Sigmoid colon (tissue), 6 donors: ENCODE measurements at regions not wholly inside any gene's neighbourhood (a gene's known extent, or its start where the extent isn't known, plus 50 kb on each side); places are given as distances from the start of the nearest gene placed in this dataset.

Experiments
- DNase-seq: peaks from one replicate; pipeline ENCODE4 v3.0.0-alpha.2; 2019
- H3K27ac ChIP-seq, 4 donors: fragments of 200-600 bp; sonication (generic); one replicate each; pipeline ENCODE4 v1.5.1; 2016 to 2019; ENCODE audit warnings: mild to moderate bottlenecking in 1 of 4
- H3K27me3 ChIP-seq, 3 donors: fragments of 200-600 bp; sonication (generic); one replicate each; pipeline ENCODE4 v1.5.1; 2019; ENCODE audit warnings: mild to moderate bottlenecking in 1 of 3
- H3K36me3 ChIP-seq, 4 donors: fragments of 200-600 bp; sonication (generic); one replicate each; pipeline ENCODE4 v1.5.1; 2016 to 2019
- H3K4me1 ChIP-seq, 4 donors: fragments of 200-600 bp; sonication (generic); one replicate each; pipeline ENCODE4 v1.5.1; 2017 to 2019
- H3K4me3 ChIP-seq, 4 donors: fragments of 200-600 bp; sonication (generic); one replicate each; pipeline ENCODE4 v1.5.1; 2017 to 2019; ENCODE audit warnings: mild to moderate bottlenecking in 2 of 4, moderate library complexity in 1 of 4
- H3K9me3 ChIP-seq, 4 donors: fragments of 200-600 bp in 3 of 4; sonication (generic) in 3 of 4; one replicate each; pipeline versions ENCODE4 v1.5.1 to v1.6.1; 2013 to 2019
- EP300 ChIP-seq, 4 donors: sonication (generic); formaldehyde crosslinking; IDR thresholded peaks; one replicate each; pipeline ENCODE4 v1.6.1; 2017; ENCODE audit warnings: antibody characterized with exemption in 4 of 4
- POLR2A ChIP-seq, 2 donors: fragments of 450-650 bp; IDR thresholded peaks; one replicate each; pipeline ENCODE4 v1.6.1; 2016; ENCODE audit warnings: antibody characterized with exemption in 2 of 2, mild to moderate bottlenecking in 2 of 2, moderate library complexity in 2 of 2
- POLR2AphosphoS5 ChIP-seq, 4 donors: sonication (generic); formaldehyde crosslinking; IDR thresholded peaks; one replicate each; pipeline ENCODE4 v1.6.1; 2017; ENCODE audit warnings: antibody characterized with exemption in 4 of 4
- WGBS, 2 donors: extraction: QIAGEN DNeasy Blood & Tissue Kit; methylation state at CpG; one replicate each; pipeline ENCODE4 v1.1.7; 2013; 5-methylcytosine and 5-hydroxymethylcytosine counted together
- intact Hi-C: fragments of 100-400 bp; cut with DNase I; formaldehyde crosslinking; loops from one replicate; pipeline ENCODE4 v1.15.1; 2023
- TF ChIP-seq, protein P1 (sequence below), 4 experiments: fragments of 450-650 bp in 3 of 4; fragments of 200-600 bp in 1 of 4; IDR thresholded peaks; one replicate each; pipeline ENCODE4 v1.5.1; 2016 to 2019; ENCODE audit warnings: antibody characterized with exemption in 4 of 4, mild to moderate bottlenecking in 3 of 4, moderate library complexity in 2 of 4
- donor health status: healthy with polysubstance abuse.
- donor health status: healthy.

DNA sequence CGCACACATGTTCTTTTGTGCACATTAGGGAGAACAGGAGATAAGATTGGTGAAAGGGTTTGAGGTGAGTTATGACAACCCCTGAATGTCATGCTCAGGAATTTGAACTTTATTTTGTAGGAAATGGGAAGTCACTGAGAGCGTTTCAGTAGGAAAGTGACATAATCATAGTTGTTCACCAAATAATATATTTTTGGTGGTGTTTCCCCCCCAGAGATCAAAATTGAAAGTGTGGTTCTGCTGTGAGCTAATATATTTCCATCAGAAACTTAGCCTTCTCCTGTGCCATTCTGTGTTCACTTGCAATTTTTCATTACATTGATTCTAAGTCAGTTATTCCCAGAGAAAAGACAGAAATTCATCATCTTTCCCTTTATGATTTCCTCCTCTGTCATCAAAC lies 64.1 kb upstream of the RCN1 start:
- intact Hi-C loops = no loop called here
- no peak overlapping the region for H3K27ac ChIP-seq
- WGBS, 2 donors = 63 to 74% methylated on average over 2 of the region's 2 CpGs
- no peak for DNase-seq
- no peaks in the 10 kb centered on the region for H3K36me3 ChIP-seq
- peaks cover 0 to 4% (median 0%) of the 10 kb centered on the region in 3 donors for H3K27me3 ChIP-seq
- no peaks in the 10 kb centered on the region for H3K9me3 ChIP-seq
- no peak for TF ChIP-seq EP300 (IDR thresholded peaks at IDR 0.05)
- TF ChIP-seq POLR2AphosphoS5 (IDR thresholded peaks at IDR 0.05) = no peak
- TF ChIP-seq POLR2A (IDR thresholded peaks at IDR 0.05) = no peak
- TF ChIP-seq, protein P1, sequence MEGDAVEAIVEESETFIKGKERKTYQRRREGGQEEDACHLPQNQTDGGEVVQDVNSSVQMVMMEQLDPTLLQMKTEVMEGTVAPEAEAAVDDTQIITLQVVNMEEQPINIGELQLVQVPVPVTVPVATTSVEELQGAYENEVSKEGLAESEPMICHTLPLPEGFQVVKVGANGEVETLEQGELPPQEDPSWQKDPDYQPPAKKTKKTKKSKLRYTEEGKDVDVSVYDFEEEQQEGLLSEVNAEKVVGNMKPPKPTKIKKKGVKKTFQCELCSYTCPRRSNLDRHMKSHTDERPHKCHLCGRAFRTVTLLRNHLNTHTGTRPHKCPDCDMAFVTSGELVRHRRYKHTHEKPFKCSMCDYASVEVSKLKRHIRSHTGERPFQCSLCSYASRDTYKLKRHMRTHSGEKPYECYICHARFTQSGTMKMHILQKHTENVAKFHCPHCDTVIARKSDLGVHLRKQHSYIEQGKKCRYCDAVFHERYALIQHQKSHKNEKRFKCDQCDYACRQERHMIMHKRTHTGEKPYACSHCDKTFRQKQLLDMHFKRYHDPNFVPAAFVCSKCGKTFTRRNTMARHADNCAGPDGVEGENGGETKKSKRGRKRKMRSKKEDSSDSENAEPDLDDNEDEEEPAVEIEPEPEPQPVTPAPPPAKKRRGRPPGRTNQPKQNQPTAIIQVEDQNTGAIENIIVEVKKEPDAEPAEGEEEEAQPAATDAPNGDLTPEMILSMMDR (IDR thresholded peaks at IDR 0.05) = no peak
- H3K4me1 ChIP-seq = no peaks in the 10 kb centered on the region
- H3K4me3 ChIP-seq = no peak overlapping the region

DNA sequence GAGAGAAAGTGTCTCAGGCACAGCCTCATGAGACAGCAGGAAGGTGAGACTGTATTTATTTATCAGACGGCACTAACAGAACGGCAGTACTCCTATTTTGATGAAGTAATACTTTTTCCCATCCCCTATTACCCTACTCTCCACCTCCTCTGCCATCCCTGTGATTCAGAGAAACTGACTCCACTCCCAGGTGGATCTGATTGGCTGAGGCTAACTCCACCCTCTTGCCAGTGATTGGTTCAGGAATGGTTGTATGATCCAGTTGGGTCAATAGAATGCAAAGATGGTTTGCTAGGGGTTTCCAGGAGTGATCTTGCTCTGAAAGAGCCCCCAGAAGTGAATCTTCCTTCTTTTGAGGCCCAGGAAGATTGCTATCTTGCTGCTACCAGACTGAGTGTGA lies 65.9 kb upstream of the RCN1 start:
- no peak for TF ChIP-seq EP300 (IDR thresholded peaks at IDR 0.05)
- TF ChIP-seq POLR2A (IDR thresholded peaks at IDR 0.05) = no peak
- TF ChIP-seq, protein P1 (IDR thresholded peaks at IDR 0.05) = no peak
- no peak for TF ChIP-seq POLR2AphosphoS5 (IDR thresholded peaks at IDR 0.05)
- Histone ChIP-seq H3K9me3 (no peaks in the 10 kb centered on the region), H3K4me3 (no peak overlapping the region), H3K27ac (no peak overlapping the region), H3K36me3 (no peaks in the 10 kb centered on the region), H3K27me3 (no peaks in the 10 kb centered on the region), H3K4me1 (no peaks in the 10 kb centered on the region)
- intact Hi-C loops = no loop called here
- DNase-seq = no peak
- WGBS, 2 donors = 79 to 96% methylated on average over 2 of the region's 2 CpGs

DNA sequence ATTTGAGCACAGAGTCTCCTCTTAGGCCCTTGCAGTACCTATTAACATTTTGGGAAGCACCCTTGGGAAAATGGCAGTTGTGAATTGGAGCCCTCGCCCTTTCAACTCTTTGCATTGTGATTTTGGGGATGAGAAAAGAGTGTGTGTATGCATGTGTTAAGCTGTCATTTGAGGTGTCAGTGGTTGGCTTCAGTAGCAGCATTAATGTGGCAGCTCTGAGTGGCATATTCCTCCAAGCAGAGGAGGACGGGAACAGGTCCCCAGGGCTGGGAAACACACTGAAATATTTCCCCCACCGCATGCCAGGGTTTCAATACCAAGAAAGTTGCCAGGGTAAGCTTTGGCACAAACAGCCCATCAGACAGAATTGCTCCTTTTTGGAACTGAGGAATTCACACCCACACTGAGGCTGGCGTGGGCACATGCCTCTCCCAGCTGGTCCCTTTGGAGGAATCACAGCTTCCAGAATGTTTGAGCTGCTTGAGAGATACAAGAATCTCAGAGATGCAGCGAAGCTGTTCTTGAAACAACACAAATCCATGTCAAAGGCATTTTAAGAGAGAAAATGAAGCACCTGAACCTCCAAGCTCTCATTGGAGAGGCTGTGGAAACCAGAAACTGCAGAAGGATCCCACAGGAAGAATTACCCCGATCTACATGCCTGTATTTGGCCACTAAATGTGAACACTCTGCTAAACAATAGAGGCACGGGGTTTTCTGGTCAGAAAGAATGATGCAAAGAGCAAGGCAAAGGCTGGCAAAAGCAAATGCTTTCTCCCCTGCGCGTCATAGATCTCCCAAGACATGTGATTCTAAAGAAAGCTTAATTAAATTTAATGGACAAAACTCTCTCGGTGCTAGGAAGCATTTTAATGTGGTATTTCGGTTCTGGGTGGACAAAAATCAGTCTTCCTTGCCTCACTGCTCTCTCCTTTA lies 67.2 kb upstream of the RCN1 start:
- intact Hi-C loops = no loop called here
- Histone ChIP-seq H3K27ac (no peak overlapping the region), H3K27me3 (no peaks in the 10 kb centered on the region), H3K36me3 (no peaks in the 10 kb centered on the region), H3K4me3 (no peak overlapping the region), H3K9me3 (no peaks in the 10 kb centered on the region), H3K4me1 (no peaks in the 10 kb centered on the region)
- no peak for DNase-seq
- WGBS, 2 donors = 71 to 81% methylated on average over 11 of the region's 11 CpGs
- TF ChIP-seq, protein P1 (IDR thresholded peaks at IDR 0.05) = no peak

DNA sequence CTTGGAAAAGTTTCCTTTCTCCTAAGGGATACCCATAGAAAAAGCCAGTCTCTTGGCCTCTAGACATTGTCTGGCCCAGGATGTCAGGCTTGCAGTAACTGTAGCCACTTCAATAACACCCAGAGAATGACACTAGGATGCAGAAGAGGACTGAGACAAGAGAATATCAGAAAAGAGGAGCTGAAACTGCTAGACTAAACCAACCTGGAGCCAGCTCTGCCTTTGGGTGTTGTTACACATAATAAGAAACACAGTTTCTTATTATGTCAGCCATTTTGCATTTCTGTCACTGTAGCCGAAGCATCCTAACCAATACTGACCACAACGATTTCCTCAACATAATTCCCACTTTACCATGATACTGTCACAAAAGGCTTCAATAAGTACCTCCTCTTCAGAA lies 72.2 kb upstream of the RCN1 start:
- no peaks in the 10 kb centered on the region for H3K9me3 ChIP-seq
- intact Hi-C loops = no loop called here
- 79 to 89% methylated on average over 2 of the region's 2 CpGs for WGBS, 2 donors

More for the DNA sequence above, 72.2 kb upstream of the RCN1 start:
- DNase-seq = no peak
- Histone ChIP-seq H3K27me3 (no peaks in the 10 kb centered on the region), H3K4me3 (no peak overlapping the region), H3K36me3 (no peaks in the 10 kb centered on the region), H3K4me1 (no peaks in the 10 kb centered on the region), H3K27ac (no peak overlapping the region)
- TF ChIP-seq POLR2AphosphoS5 (IDR thresholded peaks at IDR 0.05) = no peak
- no peak for TF ChIP-seq POLR2A (IDR thresholded peaks at IDR 0.05)
- TF ChIP-seq, protein P1 (IDR thresholded peaks at IDR 0.05) = no peak
- TF ChIP-seq EP300 (IDR thresholded peaks at IDR 0.05) = no peak
